ENCODE measurements at regions not wholly inside any gene's neighbourhood (a gene's known extent, or its start where the extent isn't known, plus 50 kb on each side); places are given as distances from the start of the nearest gene placed in this dataset.

DNA sequence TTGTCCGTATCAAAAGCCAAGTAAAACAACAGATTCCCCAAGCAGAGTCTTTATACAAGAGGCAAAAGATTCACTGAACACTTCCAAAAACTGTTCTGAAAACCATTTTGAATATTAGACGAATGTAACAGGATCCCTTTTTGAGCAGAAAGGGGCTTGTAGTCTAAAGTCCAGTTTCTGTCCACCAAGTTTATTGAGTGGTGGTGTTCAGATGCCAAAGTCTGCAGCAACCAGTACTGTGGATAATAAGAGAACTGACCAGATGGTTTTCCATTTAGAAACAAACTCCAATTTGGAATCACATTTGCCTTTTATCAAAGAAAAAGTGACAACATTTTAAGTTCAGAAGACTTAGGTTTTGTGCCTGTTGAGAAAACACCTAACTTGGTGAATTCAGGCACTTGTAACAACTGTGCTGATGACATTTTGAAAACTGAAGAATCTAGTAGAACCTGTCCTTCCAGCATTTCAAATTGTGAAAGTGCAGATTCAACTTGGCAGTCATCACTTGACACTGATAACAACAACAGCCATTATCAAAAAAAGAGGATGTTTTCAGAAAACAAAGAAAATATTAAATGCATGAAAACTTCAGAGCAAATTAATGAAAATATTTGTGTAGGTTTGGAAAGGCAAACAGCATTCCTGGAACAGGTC, 217.1 kb downstream of the CSNK2A3 start:
- no peak for DNase-seq

DNA sequence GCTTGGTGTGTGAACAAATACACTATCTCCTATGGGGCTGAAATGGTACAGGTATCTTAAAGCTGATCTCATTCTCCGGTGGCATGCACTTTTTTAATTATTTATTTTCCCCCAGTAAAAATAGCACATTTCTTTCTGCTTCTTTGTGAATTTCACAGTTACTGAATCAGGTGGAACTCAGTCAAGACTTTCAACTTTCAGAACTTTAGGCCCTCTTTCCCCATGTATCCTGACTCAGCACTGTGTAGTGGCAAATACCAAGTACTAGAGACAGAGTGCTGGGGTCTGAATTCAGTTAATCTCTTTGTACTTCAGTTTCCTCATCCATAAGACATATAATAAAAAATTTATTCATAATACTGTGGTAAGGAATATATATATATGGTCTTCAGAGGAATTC, 223.9 kb downstream of the CSNK2A3 start:
- DNase-seq, result no peak

GRCh38 chr11:11125618-11126017, 227.4 kb downstream of the CSNK2A3 start:
- DNase-seq, result no peak

- DNase-seq, result no peak
Measured at GRCh38 chr11:11122749-11123148, 230.3 kb downstream of the CSNK2A3 start.

- DNase-seq, result no peak
Measured at GRCh38 chr11:11119917-11120316, 233.1 kb downstream of the CSNK2A3 start.

DNA sequence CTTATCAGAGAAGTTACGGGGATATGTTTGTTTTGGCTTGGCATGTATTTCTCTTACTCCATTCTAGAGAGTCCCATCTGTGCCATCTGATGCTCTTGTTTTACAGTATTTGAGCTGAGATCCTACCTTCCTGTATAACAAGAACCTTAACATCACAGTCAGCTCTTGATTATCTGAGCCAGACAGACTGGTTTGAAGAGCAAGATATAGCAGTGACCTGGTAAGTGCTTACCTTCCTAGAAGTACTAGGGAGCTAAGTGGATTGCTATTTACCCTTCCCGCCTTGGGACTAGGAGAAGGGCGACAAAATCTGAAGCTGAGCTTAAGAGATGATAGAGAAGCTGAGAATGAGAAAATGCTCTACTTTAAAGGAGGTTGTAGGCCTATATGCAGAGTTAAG, 235.3 kb downstream of the CSNK2A3 start:
- DNase-seq, result no peak

GRCh38 chr11:11115475-11115874, 237.6 kb downstream of the CSNK2A3 start:
- no peak for DNase-seq

GRCh38 chr11:11113626-11114025, 239.4 kb downstream of the CSNK2A3 start:
- DNase-seq, result no peak

GRCh38 chr11:11108026-11108425, 245.0 kb downstream of the CSNK2A3 start:
- no peak for DNase-seq

DNA sequence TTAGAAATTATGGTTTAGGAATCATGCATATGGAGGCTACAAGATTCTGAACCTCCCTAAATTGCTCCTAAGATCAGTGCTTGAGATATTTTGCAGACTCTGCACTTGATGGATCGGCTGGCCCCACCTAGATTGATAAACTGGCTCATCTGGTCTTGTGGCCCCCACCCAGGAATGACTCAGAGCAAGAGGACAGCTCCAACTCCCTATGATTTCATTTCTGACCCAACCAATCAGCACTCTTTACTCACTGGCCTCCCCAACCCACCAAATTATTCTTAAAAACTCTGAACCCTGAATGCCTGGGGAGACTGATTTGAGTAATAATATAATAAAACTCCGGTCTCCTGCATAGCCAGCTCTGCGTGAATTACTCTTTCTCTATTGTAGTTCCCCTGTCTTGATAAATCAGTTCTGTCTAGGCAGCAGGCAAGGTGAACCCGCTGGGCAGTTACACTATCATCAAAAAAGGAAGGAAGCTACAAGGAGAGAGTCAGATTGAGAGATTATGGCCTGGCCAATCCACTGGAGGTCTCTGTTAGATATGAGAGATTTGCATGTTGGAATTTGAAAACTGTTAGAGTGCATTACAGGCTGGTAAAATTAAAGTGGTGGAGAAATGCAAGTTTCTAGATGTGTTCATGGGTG, 245.8 kb downstream of the CSNK2A3 start:
- DNase-seq, result no peak

GRCh38 chr11:11105361-11105760, 247.5 kb upstream of the ZBED5 start:
- no peak for DNase-seq

GRCh38 chr11:11095831-11096723, 238.2 kb upstream of the ZBED5 start:
- no peak for DNase-seq

DNA sequence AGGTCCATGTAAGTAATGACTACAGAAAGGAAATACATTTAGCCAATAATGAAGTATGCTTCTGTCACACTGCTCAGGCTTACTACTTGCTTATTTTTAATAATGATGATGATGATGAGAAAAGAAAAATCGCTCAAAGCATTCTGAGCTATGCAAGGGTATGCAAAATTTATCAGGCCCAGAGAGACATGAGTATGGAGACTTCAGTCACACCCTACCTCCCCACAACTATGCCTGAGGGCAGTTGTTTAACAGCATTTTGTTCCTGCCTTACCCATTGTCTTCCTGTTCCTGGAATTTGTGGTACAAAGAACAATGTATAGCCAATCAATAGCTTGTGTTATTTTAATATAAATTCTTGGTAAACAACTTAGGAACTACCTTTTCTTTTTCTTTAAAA, 232.6 kb upstream of the ZBED5 start:
- DNase-seq, result no peak

GRCh38 chr11:11089805-11090204, 232.0 kb upstream of the ZBED5 start:
- DNase-seq, result no peak

DNA sequence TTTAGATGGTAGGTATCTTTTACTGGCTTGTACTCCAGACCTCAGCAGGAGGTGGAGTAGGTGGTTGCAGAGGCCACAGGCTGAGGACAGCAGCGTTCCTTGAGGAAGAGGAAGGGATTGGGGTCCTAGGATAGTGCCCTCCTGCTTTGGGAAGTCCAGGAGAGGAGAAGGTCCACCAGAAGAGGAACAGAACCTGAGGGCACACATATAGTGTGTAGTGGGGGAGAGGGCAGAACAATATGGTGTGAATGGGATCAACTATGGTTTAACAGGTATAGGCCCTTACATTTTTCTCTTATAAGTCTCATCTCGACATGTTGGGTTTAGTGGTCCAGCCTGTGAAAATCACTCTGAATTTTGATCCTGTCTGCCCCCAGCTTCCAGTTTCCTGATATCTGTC, 229.1 kb upstream of the ZBED5 start:
- no peak for DNase-seq

GRCh38 chr11:11085580-11085979, 227.7 kb upstream of the ZBED5 start:
- DNase-seq, result no peak

DNA sequence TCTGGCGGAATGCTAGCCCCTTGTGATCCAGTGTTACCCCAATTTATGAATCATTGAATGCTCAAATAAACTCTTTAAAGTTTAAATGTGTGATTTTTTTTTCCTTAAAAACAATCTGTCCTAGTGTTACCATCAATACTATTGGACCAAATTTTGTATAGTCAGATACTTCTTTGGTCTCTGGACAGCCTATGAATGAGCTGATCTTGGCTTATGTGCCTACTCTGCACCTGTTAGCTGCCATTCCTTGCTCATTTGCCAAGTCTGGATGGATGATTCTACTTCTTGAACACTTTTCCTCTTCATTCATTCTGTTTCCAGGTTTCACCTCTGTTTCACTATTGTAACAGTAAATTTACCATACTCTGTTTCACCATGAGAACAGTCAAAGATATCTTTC, 226.5 kb upstream of the ZBED5 start:
- DNase-seq, result no peak

DNA sequence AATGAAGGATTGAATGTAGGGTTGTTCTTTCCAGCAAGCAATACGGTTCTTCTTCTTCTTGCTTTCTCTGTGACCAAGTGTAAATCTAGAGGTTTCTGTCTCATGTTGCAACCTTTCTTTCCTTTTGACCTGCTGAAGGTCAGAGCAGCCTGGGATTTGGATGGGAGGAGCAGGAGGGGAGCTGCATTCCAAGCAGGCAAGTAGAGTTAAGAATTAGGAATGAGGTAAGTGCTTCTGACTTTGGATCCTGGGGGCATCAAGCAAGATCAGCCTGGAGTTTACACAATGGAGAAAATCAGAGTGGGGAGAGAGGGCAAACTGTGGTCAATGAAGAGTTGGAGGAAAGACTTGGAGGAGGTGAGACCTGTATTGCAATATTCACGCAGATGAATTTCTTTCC, 225.6 kb upstream of the ZBED5 start:
- no peak for DNase-seq

DNA sequence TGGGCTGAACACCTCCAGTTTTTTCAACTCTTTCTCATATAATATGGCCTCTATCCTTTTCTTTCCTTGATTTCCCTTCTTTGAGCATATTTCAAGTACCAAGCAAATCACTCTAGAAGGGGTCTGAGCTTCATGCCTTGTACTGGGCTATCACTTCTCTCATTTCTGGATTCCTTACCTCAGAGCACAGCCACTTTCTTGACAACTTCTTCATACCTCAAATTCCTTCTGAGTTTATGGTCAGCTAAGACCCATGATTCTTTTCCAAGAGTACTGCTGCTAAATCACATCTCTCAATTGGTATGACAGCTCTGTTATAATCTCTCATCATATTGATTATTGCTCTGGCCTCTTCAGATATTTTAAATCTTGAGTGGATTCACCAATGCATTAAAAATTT, 224.8 kb upstream of the ZBED5 start:
- DNase-seq, result no peak

DNA sequence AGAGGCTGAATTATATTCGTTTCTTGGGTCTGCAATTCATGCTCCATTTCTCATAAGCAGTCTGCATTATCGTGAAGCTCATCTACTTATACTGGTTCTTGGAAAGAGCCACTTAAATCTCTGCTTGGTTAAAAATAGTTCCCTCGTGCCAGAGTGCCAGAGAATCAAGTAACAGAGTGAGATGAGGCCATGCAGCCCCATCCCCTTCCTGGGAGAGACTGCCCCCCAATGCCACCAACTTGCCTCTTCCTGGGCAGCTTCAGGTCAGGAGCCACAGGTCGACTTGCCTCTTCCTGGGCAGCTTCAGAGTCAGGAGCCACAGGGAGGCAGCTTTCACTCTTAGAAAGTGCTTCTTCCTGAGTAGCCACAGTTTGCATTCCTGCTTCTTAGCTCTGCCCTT, 223.9 kb upstream of the ZBED5 start:
- no peak for DNase-seq

GRCh38 chr11:11081288-11081687, 223.4 kb upstream of the ZBED5 start:
- no peak for DNase-seq

- no peak for DNase-seq
Measured at GRCh38 chr11:11078344-11079086, 220.7 kb upstream of the ZBED5 start.

DNA sequence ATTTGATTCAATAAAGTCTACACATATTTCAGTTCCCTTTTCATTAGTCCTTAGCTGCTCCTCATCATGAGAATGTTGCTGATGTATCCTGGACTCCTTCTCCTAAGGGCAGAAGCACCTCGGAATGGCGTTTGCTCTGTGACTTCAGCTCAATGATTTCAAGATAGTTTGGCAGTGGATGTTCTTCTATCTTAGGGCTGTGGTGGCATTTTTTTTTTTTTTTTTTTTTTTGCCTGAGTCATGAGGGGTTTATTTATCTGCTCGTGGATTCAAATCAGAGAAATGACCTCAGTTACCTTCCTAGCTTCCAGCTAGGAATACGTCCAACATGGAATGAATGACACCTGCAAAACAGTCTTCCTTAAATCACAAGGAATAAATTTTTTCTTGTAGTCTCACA, 220.0 kb upstream of the ZBED5 start:
- DNase-seq, result no peak

Data from T-helper 1 cell (primary cell).